GM12878 (cell line): ENCODE measurements at regions not wholly inside any gene's neighbourhood (a gene's known extent, or its start where the extent isn't known, plus 50 kb on each side); places are given as distances from the start of the nearest gene placed in this dataset.

Experiments
- ATAC-seq: fragments of 200-7000 bp; cut with Tn5 transposase; 3 replicates; pipeline ENCODE4 v1.9.1; 2020; ENCODE audit warnings: mild to moderate bottlenecking, moderate library complexity
- BruUV-seq: library from RNA; stranded (reverse); fragments of 400-500 nt; replicated peaks from 2 replicates; lab custom pipeline; 2021; lab: Mats Ljungman, UMichigan
- CTCF ChIA-PET: fragments of 300-600 bp; sonication (Branson Sonifier 250); formaldehyde crosslinking; extraction: SDS; loops from one replicate; lab custom pipeline; 2021; ENCODE audit warnings: inconsistent platforms; lab: Yijun Ruan, JAX
- POLR2A ChIA-PET: fragments of 350-600 bp; formaldehyde crosslinking; extraction: SDS; loops from one replicate; lab custom pipeline; 2021; ENCODE audit warnings: inconsistent platforms; lab: Charles Lee
- RAD21 ChIA-PET: fragments of 300-600 bp; sonication (Branson Sonifier 250); formaldehyde crosslinking; loops from one replicate; lab custom pipeline; 2023; ENCODE audit warnings: antibody characterized with exemption; ENCODE audit not compliant: unreplicated experiment; lab: Charles Lee
- SMC1A ChIA-PET: fragments of 300-600 bp; sonication (Branson Sonifier 250); formaldehyde crosslinking; loops from one replicate; lab custom pipeline; 2023; ENCODE audit not compliant: unreplicated experiment, uncharacterized antibody; lab: Charles Lee
- DNase-seq: peaks from one replicate; pipeline ENCODE4 v3.0.0-alpha.2; 2011; ENCODE audit warnings: low read depth, low spot score
- FAIRE-seq: peaks from 3 replicates; lab custom pipeline; 2011; peaks lifted over from hg19 to GRCh38; lab: Jason Lieb, UNC
- H2AFZ ChIP-seq: 2 replicates; pipeline ENCODE4 v1.6.0; 2011; ENCODE audit warnings: low read depth, low read length, control low read depth; ENCODE audit not compliant: control insufficient read depth
- H3K27ac ChIP-seq: 2 replicates; pipeline ENCODE4 v1.5.1; 2011; ENCODE audit warnings: control low read depth; ENCODE audit not compliant: control insufficient read depth, insufficient read depth
- H3K27me3 ChIP-seq, 2 experiments: replicated peaks in 1 of 2; 2 replicates each; pipeline versions ENCODE4 v1.6.0 to v1.6.1; 2011; ENCODE audit warnings: low read length in 1 of 2; ENCODE audit not compliant: control insufficient read depth in 2 of 2, insufficient read depth in 2 of 2
- H3K36me3 ChIP-seq, 2 experiments: 2 replicates each; pipeline ENCODE4 v1.5.1; 2011; ENCODE audit warnings: low read length in 1 of 2; ENCODE audit not compliant: control insufficient read depth in 2 of 2, insufficient read depth in 2 of 2
- H3K4me1 ChIP-seq: 2 replicates; pipeline ENCODE4 v1.6.1; 2011; ENCODE audit warnings: mild to moderate bottlenecking, low read length, moderate library complexity, mixed read lengths; ENCODE audit not compliant: control insufficient read depth, insufficient read depth
- H3K4me2 ChIP-seq: 2 replicates; pipeline ENCODE4 v1.6.0; 2011; ENCODE audit warnings: control low read depth; ENCODE audit not compliant: control insufficient read depth, insufficient read depth
- H3K4me3 ChIP-seq: fragments of 200-600 bp; sonication (generic); 2 replicates; pipeline ENCODE4 v1.5.1; 2016
- H3K79me2 ChIP-seq: 2 replicates; pipeline ENCODE4 v1.6.0; 2011; ENCODE audit warnings: low read length; ENCODE audit not compliant: control insufficient read depth, insufficient read depth
- H3K9ac ChIP-seq: 2 replicates; pipeline ENCODE4 v1.8.0; 2011; ENCODE audit warnings: low read length, control low read depth, mixed read lengths; ENCODE audit not compliant: control insufficient read depth, insufficient read depth
- H3K9me3 ChIP-seq: replicated peaks from 3 replicates; pipeline ENCODE4 v1.5.1; 2011; ENCODE audit warnings: mild to moderate bottlenecking, low read length; ENCODE audit not compliant: control insufficient read depth, insufficient read depth
- H4K20me1 ChIP-seq: 2 replicates; pipeline ENCODE4 v1.6.0; 2011; ENCODE audit not compliant: control insufficient read depth, insufficient read depth
- ASH2L ChIP-seq: fragments of 300-600, 200-600 bp; sonication (generic); IDR thresholded peaks from 2 replicates; pipeline ENCODE4 v1.6.1; 2017; ENCODE audit warnings: low read depth, mild to moderate bottlenecking, borderline replicate concordance
- CBX3 ChIP-seq: fragments of 200-600 bp; sonication (generic); IDR thresholded peaks from 2 replicates; pipeline ENCODE4 v1.6.1; 2016; ENCODE audit warnings: low read depth, borderline replicate concordance
- GATAD2B ChIP-seq: fragments of 450-650 bp; conservative IDR thresholded peaks from 2 replicates; pipeline ENCODE4 v1.6.1; 2017; ENCODE audit warnings: low read depth, mild to moderate bottlenecking, moderate library complexity
- NFIC ChIP-seq: IDR thresholded peaks from 2 replicates; pipeline ENCODE4 v1.6.1; 2012; ENCODE audit warnings: low read depth, mild to moderate bottlenecking, inconsistent platforms, low read length, moderate library complexity
- POLR2AphosphoS2 ChIP-seq: IDR thresholded peaks from 2 replicates; pipeline ENCODE4 v1.6.1; 2011; ENCODE audit warnings: low read depth, mild to moderate bottlenecking, low read length, improper control_type of control experiment, moderate library complexity
- RELA ChIP-seq: fragments of 450-650 bp; IDR thresholded peaks from 2 replicates; pipeline ENCODE4 v1.8.0; 2014; ENCODE audit warnings: borderline replicate concordance; ENCODE audit not compliant: partially characterized antibody
- SREBF1 ChIP-seq: IDR thresholded peaks from 2 replicates; pipeline ENCODE4 v1.6.1; 2012; ENCODE audit warnings: mild to moderate bottlenecking, low read length
- TBL1XR1 ChIP-seq: IDR thresholded peaks from 2 replicates; pipeline ENCODE4 v1.6.1; 2012; ENCODE audit warnings: low read depth, low read length, improper control_type of control experiment
- ZNF622 ChIP-seq: fragments of 450-650 bp; IDR thresholded peaks from 2 replicates; pipeline ENCODE4 v1.6.1; 2017; ENCODE audit warnings: mild to moderate bottlenecking, inconsistent platforms
- ZSCAN29 ChIP-seq: fragments of 450-650 bp; IDR thresholded peaks from 2 replicates; pipeline ENCODE4 v1.6.1; 2017; ENCODE audit warnings: mild to moderate bottlenecking, moderate library complexity
- WGBS: methylation state at CpG from one replicate; pipeline ENCODE4 v1.1.6; 2016; ENCODE audit warnings: low lambda C conversion rate; ENCODE audit not compliant: insufficient replicate concordance, insufficient coverage; ENCODE audit errors: missing lambda C conversion rate; 5-methylcytosine and 5-hydroxymethylcytosine counted together
- in situ Hi-C: fragments of 300-500 bp; cut with MboI; formaldehyde crosslinking; loops from 9 replicates; pipeline ENCODE4 v1.14.3; 2018; ENCODE audit warnings: mixed read lengths
- intact Hi-C: fragments of 100-400 bp; cut with micrococcal nuclease; formaldehyde crosslinking; loops from one replicate; pipeline ENCODE4 v1.14.2; 2022; ENCODE audit not compliant: unreplicated experiment
- TF ChIP-seq, protein P1 (sequence below): fragments of 150-350 bp; IDR thresholded peaks from 2 replicates; pipeline ENCODE4 v1.6.1; 2014; ENCODE audit warnings: mild to moderate bottlenecking, low read depth, low read length
- TF ChIP-seq, protein P2 (sequence below): IDR thresholded peaks from 2 replicates; pipeline ENCODE4 v1.6.1; 2012; ENCODE audit warnings: low read length, inconsistent platforms
- TF ChIP-seq, protein P3 (sequence below): IDR thresholded peaks from 2 replicates; pipeline ENCODE4 v1.6.1; 2012; ENCODE audit warnings: low read depth, low read length, improper control_type of control experiment
- TF ChIP-seq, protein P4 (sequence below): fragments of 450-650 bp; IDR thresholded peaks from 2 replicates; pipeline ENCODE4 v1.6.1; 2018; ENCODE audit warnings: mild to moderate bottlenecking, low read depth, moderate library complexity; ENCODE audit not compliant: partially characterized antibody

DNA sequence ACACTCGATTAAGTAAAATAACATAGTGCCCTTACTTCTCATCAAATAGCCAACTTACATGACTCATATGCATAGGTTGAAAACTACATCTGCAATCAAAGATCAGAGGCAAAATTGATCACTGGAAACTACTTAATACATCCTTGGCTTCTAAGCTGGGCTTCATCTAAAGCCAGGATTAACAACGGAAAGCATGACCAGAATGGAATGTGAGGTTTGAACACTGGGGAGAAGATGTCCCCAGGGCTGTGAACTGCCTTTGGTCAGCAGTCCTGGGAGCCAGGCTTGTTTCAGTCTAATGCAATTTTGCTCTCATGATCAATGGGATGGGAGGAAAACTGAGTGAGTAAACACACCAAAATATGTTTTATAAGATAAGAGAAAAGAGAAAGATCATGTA, 192.5 kb upstream of the TTC29 start:
- Histone ChIP-seq H3K4me1 (no peaks in the 10 kb centered on the region), H3K4me2 (no peak overlapping the region), H3K9ac (no peak overlapping the region), H3K4me3 (no peak overlapping the region), H2AFZ (no peak overlapping the region), H3K27ac (no peak overlapping the region), H3K79me2 (no peaks in the 10 kb centered on the region), H3K9me3 (no peaks in the 10 kb centered on the region), H3K27me3 (no peaks in the 10 kb centered on the region), H3K36me3 (no peaks in the 10 kb centered on the region), H4K20me1 (no peaks in the 10 kb centered on the region)
- in situ Hi-C loops (no loop called here), intact Hi-C loops (no loop called here)
- RAD21 ChIA-PET, result no interaction called here
- TF ChIP-seq TBL1XR1 (no peak), GATAD2B (no peak), ZNF622 (no peak), POLR2AphosphoS2 (no peak), CBX3 (no peak), NFIC (no peak), ZSCAN29 (no peak), RELA (no peak), SREBF1 (no peak), ASH2L (no peak)
- TF ChIP-seq, protein P1, sequence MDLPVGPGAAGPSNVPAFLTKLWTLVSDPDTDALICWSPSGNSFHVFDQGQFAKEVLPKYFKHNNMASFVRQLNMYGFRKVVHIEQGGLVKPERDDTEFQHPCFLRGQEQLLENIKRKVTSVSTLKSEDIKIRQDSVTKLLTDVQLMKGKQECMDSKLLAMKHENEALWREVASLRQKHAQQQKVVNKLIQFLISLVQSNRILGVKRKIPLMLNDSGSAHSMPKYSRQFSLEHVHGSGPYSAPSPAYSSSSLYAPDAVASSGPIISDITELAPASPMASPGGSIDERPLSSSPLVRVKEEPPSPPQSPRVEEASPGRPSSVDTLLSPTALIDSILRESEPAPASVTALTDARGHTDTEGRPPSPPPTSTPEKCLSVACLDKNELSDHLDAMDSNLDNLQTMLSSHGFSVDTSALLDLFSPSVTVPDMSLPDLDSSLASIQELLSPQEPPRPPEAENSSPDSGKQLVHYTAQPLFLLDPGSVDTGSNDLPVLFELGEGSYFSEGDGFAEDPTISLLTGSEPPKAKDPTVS, result no peak
- TF ChIP-seq, protein P2, sequence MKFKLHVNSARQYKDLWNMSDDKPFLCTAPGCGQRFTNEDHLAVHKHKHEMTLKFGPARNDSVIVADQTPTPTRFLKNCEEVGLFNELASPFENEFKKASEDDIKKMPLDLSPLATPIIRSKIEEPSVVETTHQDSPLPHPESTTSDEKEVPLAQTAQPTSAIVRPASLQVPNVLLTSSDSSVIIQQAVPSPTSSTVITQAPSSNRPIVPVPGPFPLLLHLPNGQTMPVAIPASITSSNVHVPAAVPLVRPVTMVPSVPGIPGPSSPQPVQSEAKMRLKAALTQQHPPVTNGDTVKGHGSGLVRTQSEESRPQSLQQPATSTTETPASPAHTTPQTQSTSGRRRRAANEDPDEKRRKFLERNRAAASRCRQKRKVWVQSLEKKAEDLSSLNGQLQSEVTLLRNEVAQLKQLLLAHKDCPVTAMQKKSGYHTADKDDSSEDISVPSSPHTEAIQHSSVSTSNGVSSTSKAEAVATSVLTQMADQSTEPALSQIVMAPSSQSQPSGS, result no peak
- TF ChIP-seq, protein P3, sequence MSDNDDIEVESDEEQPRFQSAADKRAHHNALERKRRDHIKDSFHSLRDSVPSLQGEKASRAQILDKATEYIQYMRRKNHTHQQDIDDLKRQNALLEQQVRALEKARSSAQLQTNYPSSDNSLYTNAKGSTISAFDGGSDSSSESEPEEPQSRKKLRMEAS, result no peak
- TF ChIP-seq, protein P4, sequence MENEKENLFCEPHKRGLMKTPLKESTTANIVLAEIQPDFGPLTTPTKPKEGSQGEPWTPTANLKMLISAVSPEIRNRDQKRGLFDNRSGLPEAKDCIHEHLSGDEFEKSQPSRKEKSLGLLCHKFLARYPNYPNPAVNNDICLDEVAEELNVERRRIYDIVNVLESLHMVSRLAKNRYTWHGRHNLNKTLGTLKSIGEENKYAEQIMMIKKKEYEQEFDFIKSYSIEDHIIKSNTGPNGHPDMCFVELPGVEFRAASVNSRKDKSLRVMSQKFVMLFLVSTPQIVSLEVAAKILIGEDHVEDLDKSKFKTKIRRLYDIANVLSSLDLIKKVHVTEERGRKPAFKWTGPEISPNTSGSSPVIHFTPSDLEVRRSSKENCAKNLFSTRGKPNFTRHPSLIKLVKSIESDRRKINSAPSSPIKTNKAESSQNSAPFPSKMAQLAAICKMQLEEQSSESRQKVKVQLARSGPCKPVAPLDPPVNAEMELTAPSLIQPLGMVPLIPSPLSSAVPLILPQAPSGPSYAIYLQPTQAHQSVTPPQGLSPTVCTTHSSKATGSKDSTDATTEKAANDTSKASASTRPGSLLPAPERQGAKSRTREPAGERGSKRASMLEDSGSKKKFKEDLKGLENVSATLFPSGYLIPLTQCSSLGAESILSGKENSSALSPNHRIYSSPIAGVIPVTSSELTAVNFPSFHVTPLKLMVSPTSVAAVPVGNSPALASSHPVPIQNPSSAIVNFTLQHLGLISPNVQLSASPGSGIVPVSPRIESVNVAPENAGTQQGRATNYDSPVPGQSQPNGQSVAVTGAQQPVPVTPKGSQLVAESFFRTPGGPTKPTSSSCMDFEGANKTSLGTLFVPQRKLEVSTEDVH, result no peak
- ATAC-seq (no peak), FAIRE-seq (no peak), DNase-seq (no peak)
- POLR2A ChIA-PET, result no interaction called here
- SMC1A ChIA-PET, result no interaction called here
- 48% methylated on average over 2 of the region's 2 CpGs for WGBS
- CTCF ChIA-PET, result interaction anchor here (1.4 to 1.5 kb wide), 2 partner anchors 15 to 452 kb away, joined by 4 read pairs; no protein-coding TSS in a partner anchor
- BruUV-seq, result no TSS peak
